Neural cell (in vitro differentiated cells): ENCODE measurements at regions not wholly inside any gene's neighbourhood (a gene's known extent, or its start where the extent isn't known, plus 50 kb on each side); places are given as distances from the start of the nearest gene placed in this dataset.
"Not testable (repeated sequence)": the region's sequence is repeated elsewhere in the genome, so short reads cannot be mapped to it uniquely, and the experiment has no call there.

ENCODE experiments used
- H2AFZ ChIP-seq: fragments of 200-600, 300-800 bp; sonication (generic), shearing (Covaris generic); 2 replicates; pipeline ENCODE4 v1.6.0; 2014; ENCODE audit warnings: low read depth, mild to moderate bottlenecking, antibody characterized with exemption, low read length, moderate library complexity
- H3F3A ChIP-seq: fragments of 200-600 bp; shearing (Covaris generic); 2 replicates; pipeline ENCODE4 v1.6.1; 2016; ENCODE audit warnings: mild to moderate bottlenecking, moderate library complexity, mixed read lengths, antibody characterized with exemption, low read length; ENCODE audit not compliant: insufficient read depth, poor library complexity, severe bottlenecking
- H3K27ac ChIP-seq: fragments of 200-600, 300-800 bp; sonication (generic), shearing (Covaris generic); 2 replicates; pipeline ENCODE4 v1.5.1; 2014; ENCODE audit warnings: mild to moderate bottlenecking, low read length, moderate library complexity
- H3K27me3 ChIP-seq: fragments of 300-800, 200-600 bp; sonication (generic), shearing (Covaris generic); 2 replicates; pipeline ENCODE4 v1.6.0; 2014; ENCODE audit warnings: mild to moderate bottlenecking, low read depth, low read length, moderate library complexity; ENCODE audit not compliant: insufficient read depth
- H3K36me3 ChIP-seq: fragments of 300-800, 200-600 bp; sonication (generic), shearing (Covaris generic); 2 replicates; pipeline ENCODE4 v1.5.1; 2014; ENCODE audit warnings: mild to moderate bottlenecking, antibody characterized with exemption, low read length, moderate library complexity; ENCODE audit not compliant: insufficient read depth
- H3K4me2 ChIP-seq: fragments of 300-800, 200-600 bp; sonication (generic), shearing (Covaris generic); 2 replicates; pipeline ENCODE4 v1.6.0; 2014; ENCODE audit warnings: mild to moderate bottlenecking, low read length
- H3K4me3 ChIP-seq: fragments of 300-800, 200-600 bp; sonication (generic), shearing (Covaris generic); 2 replicates; pipeline ENCODE4 v1.5.1; 2014; ENCODE audit warnings: mild to moderate bottlenecking, low read length, moderate library complexity
- H3K79me2 ChIP-seq: fragments of 200-600 bp; shearing (Covaris generic); replicated peaks from 2 replicates; pipeline ENCODE4 v1.6.0; 2014; ENCODE audit warnings: mild to moderate bottlenecking, low read length, moderate library complexity; ENCODE audit not compliant: insufficient read depth
- H3K9ac ChIP-seq: fragments of 300-800, 200-600 bp; sonication (generic), shearing (Covaris generic); 2 replicates; pipeline ENCODE4 v1.6.1; 2016; ENCODE audit warnings: mild to moderate bottlenecking, low read length, mixed read lengths
- H3K9me2 ChIP-seq: fragments of 200-600 bp; shearing (Covaris generic); 2 replicates; pipeline ENCODE4 v1.6.1; 2016; ENCODE audit warnings: mild to moderate bottlenecking, low read length, mixed read lengths; ENCODE audit not compliant: insufficient read depth
- H3K9me3 ChIP-seq: fragments of 200-600, 300-800 bp; sonication (generic), shearing (Covaris generic); 2 replicates; pipeline ENCODE4 v1.6.1; 2016; ENCODE audit warnings: mild to moderate bottlenecking, mixed run types, low read length, moderate library complexity, mixed read lengths
- H4K20me1 ChIP-seq: fragments of 200-600 bp; shearing (Covaris generic); 2 replicates; pipeline ENCODE4 v1.6.1; 2016; ENCODE audit warnings: mild to moderate bottlenecking, mixed run types; ENCODE audit not compliant: insufficient read depth
- MXI1 ChIP-seq: fragments of 450-650 bp; conservative IDR thresholded peaks from 2 replicates; pipeline ENCODE4 v1.6.1; 2014; ENCODE audit warnings: antibody characterized with exemption, mild to moderate bottlenecking; ENCODE audit not compliant: poor library complexity, severe bottlenecking
- POLR2AphosphoS5 ChIP-seq: IDR thresholded peaks from 2 replicates; pipeline ENCODE4 v1.6.1; 2012
- RAD21 ChIP-seq: fragments of 450-650 bp; conservative IDR thresholded peaks from 2 replicates; pipeline ENCODE4 v1.6.1; 2014; ENCODE audit warnings: antibody characterized with exemption, mild to moderate bottlenecking, moderate library complexity
- REST ChIP-seq: IDR thresholded peaks from 2 replicates; pipeline ENCODE4 v1.6.1; 2012; ENCODE audit warnings: borderline replicate concordance
- SMC3 ChIP-seq: fragments of 450-650 bp; conservative IDR thresholded peaks from 2 replicates; pipeline ENCODE4 v1.6.1; 2014; ENCODE audit warnings: antibody characterized with exemption, mild to moderate bottlenecking, moderate library complexity; ENCODE audit not compliant: poor library complexity
- TF ChIP-seq, protein P1 (sequence below): fragments of 450-650 bp; IDR thresholded peaks from 2 replicates; pipeline ENCODE4 v1.5.1; 2014; ENCODE audit warnings: antibody characterized with exemption, mild to moderate bottlenecking, moderate library complexity; ENCODE audit not compliant: poor library complexity, severe bottlenecking

- TF ChIP-seq, protein P1, sequence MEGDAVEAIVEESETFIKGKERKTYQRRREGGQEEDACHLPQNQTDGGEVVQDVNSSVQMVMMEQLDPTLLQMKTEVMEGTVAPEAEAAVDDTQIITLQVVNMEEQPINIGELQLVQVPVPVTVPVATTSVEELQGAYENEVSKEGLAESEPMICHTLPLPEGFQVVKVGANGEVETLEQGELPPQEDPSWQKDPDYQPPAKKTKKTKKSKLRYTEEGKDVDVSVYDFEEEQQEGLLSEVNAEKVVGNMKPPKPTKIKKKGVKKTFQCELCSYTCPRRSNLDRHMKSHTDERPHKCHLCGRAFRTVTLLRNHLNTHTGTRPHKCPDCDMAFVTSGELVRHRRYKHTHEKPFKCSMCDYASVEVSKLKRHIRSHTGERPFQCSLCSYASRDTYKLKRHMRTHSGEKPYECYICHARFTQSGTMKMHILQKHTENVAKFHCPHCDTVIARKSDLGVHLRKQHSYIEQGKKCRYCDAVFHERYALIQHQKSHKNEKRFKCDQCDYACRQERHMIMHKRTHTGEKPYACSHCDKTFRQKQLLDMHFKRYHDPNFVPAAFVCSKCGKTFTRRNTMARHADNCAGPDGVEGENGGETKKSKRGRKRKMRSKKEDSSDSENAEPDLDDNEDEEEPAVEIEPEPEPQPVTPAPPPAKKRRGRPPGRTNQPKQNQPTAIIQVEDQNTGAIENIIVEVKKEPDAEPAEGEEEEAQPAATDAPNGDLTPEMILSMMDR, result peak; percentile 54
- TF ChIP-seq SMC3, result peak; percentile 56
- peak; percentile 61 for TF ChIP-seq RAD21
- H3K9me2 ChIP-seq, H4K20me1 ChIP-seq: not testable (repeated sequence)
Observed at GRCh38 chr3:35924070-35924469, 284.7 kb downstream of the ARPP21 start.

GRCh38 chr3:35927441-35927840 lies 288.1 kb downstream of the ARPP21 start:
- Histone ChIP-seq H3K9me3 (no peaks in the 10 kb centered on the region), H3K9ac (no peak overlapping the region), H3K9me2 (no peaks in the 10 kb centered on the region), H3K36me3 (no peaks in the 10 kb centered on the region), H3K27ac (peak overlapping the region; percentile 47), H3K27me3 (no peaks in the 10 kb centered on the region), H3K4me3 (no peak overlapping the region), H3K4me2 (no peak overlapping the region), H3K79me2 (no peaks in the 10 kb centered on the region), H3F3A (no peaks in the 10 kb centered on the region), H4K20me1 (no peaks in the 10 kb centered on the region), H2AFZ (no peak overlapping the region)
- peak; percentile 44 for TF ChIP-seq POLR2AphosphoS5
- no peak for TF ChIP-seq RAD21
- TF ChIP-seq, protein P1, result no peak
- TF ChIP-seq REST, result peak; percentile 97
- TF ChIP-seq MXI1, result no peak

More at GRCh38 chr3:35924070-35924469, 284.7 kb downstream of the ARPP21 start:
- not testable (repeated sequence) for H3K9me3 ChIP-seq, H3K27ac ChIP-seq, H3K79me2 ChIP-seq, H3K27me3 ChIP-seq, H3K9ac ChIP-seq, H3K4me2 ChIP-seq, H2AFZ ChIP-seq, H3K4me3 ChIP-seq, H3K36me3 ChIP-seq, H3F3A ChIP-seq

DNA sequence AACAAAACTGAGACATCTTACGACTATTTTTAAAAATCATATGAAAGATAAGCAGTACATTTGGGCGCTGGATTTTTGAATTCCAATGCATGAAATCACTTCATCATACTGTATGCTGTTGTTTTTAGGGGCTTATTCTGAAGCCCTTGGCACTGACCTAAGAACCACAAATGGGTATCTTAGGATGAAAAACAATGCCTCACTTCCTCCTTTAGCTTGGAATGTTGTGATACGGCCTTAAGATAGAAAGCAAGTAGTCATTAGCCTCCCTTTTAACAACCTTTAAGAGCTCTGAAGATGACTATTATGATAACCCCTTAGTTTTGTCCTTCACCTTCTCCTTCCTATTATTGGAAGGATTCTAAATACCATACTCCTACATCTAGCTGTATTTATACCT lies 289.8 kb downstream of the ARPP21 start:
- H3K9me3 ChIP-seq, result no peaks in the 10 kb centered on the region
- H3K4me3 ChIP-seq, result no peak overlapping the region
- H3F3A ChIP-seq, result no peaks in the 10 kb centered on the region
- H2AFZ ChIP-seq, result no peak overlapping the region
- H3K36me3 ChIP-seq, result no peaks in the 10 kb centered on the region
- H3K27me3 ChIP-seq, result no peaks in the 10 kb centered on the region
- H3K27ac ChIP-seq, result no peak overlapping the region
- no peak overlapping the region for H3K4me2 ChIP-seq
- H4K20me1 ChIP-seq, result no peaks in the 10 kb centered on the region
- no peak for TF ChIP-seq REST
- no peaks in the 10 kb centered on the region for H3K9me2 ChIP-seq
- H3K79me2 ChIP-seq, result no peaks in the 10 kb centered on the region
- no peak overlapping the region for H3K9ac ChIP-seq
